ENCODE measurements at regions not wholly inside any gene's neighbourhood (a gene's known extent, or its start where the extent isn't known, plus 50 kb on each side); places are given as distances from the start of the nearest gene placed in this dataset.

DNA sequence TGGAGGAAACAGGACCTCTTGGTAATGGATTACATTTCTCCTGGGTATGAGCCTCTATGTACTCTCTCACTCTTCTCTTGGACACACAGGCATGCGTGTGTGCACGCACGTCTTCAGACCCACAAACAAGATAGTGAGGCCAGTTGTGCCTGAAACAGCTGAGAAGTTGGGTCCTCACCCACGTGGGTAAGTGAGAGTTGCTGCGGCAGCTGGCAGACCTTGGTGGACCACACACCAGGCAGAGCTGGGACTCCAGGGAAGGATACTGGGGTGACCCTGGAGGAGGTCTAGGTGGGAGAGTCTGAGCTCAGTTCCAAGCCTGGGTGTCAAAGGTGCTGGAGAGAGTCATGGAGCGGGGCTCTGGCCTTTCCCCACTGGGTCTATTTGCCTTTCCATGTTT lies 194.3 kb downstream of the HAUS1 start:
- TF ChIP-seq, protein P1, sequence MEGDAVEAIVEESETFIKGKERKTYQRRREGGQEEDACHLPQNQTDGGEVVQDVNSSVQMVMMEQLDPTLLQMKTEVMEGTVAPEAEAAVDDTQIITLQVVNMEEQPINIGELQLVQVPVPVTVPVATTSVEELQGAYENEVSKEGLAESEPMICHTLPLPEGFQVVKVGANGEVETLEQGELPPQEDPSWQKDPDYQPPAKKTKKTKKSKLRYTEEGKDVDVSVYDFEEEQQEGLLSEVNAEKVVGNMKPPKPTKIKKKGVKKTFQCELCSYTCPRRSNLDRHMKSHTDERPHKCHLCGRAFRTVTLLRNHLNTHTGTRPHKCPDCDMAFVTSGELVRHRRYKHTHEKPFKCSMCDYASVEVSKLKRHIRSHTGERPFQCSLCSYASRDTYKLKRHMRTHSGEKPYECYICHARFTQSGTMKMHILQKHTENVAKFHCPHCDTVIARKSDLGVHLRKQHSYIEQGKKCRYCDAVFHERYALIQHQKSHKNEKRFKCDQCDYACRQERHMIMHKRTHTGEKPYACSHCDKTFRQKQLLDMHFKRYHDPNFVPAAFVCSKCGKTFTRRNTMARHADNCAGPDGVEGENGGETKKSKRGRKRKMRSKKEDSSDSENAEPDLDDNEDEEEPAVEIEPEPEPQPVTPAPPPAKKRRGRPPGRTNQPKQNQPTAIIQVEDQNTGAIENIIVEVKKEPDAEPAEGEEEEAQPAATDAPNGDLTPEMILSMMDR (IDR thresholded peaks at IDR 0.05; ENCODE audit: poor library complexity, severe bottlenecking), result no peak
- TF ChIP-seq, protein P2, sequence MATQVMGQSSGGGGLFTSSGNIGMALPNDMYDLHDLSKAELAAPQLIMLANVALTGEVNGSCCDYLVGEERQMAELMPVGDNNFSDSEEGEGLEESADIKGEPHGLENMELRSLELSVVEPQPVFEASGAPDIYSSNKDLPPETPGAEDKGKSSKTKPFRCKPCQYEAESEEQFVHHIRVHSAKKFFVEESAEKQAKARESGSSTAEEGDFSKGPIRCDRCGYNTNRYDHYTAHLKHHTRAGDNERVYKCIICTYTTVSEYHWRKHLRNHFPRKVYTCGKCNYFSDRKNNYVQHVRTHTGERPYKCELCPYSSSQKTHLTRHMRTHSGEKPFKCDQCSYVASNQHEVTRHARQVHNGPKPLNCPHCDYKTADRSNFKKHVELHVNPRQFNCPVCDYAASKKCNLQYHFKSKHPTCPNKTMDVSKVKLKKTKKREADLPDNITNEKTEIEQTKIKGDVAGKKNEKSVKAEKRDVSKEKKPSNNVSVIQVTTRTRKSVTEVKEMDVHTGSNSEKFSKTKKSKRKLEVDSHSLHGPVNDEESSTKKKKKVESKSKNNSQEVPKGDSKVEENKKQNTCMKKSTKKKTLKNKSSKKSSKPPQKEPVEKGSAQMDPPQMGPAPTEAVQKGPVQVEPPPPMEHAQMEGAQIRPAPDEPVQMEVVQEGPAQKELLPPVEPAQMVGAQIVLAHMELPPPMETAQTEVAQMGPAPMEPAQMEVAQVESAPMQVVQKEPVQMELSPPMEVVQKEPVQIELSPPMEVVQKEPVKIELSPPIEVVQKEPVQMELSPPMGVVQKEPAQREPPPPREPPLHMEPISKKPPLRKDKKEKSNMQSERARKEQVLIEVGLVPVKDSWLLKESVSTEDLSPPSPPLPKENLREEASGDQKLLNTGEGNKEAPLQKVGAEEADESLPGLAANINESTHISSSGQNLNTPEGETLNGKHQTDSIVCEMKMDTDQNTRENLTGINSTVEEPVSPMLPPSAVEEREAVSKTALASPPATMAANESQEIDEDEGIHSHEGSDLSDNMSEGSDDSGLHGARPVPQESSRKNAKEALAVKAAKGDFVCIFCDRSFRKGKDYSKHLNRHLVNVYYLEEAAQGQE (IDR thresholded peaks at IDR 0.05; ENCODE audit: borderline replicate concordance), result no peak
- TF ChIP-seq EZH2 (IDR thresholded peaks at IDR 0.05; ENCODE audit: borderline replicate concordance, insufficient read depth, low read length, poor library complexity, severe bottlenecking) (no peak), POLR2AphosphoS5 (IDR thresholded peaks at IDR 0.05) (no peak), EP300 (conservative IDR thresholded peaks at IDR 0.05; ENCODE audit: poor library complexity, severe bottlenecking) (no peak), TAF1 (IDR thresholded peaks at IDR 0.05; ENCODE audit: low read depth) (no peak), SMC3 (conservative IDR thresholded peaks at IDR 0.05; ENCODE audit: poor library complexity) (no peak)

All from neural cell (in vitro differentiated cells).